Muscle layer of colon (tissue), 2 donors: ENCODE measurements at regions not wholly inside any gene's neighbourhood (a gene's known extent, or its start where the extent isn't known, plus 50 kb on each side); places are given as distances from the start of the nearest gene placed in this dataset.

Experiments
- H3K27ac ChIP-seq: one replicate; pipeline ENCODE4 v1.7.0; 2013; ENCODE audit warnings: low read depth, mild to moderate bottlenecking, low read length, moderate library complexity
- H3K27me3 ChIP-seq, 2 donors: one replicate each; pipeline ENCODE4 v1.7.0; 2013; ENCODE audit warnings: low read length in 2 of 2, mild to moderate bottlenecking in 2 of 2; ENCODE audit not compliant: insufficient read depth in 2 of 2, control insufficient read depth in 1 of 2
- H3K36me3 ChIP-seq: one replicate; pipeline ENCODE4 v1.7.0; 2013; ENCODE audit warnings: mild to moderate bottlenecking, low read length; ENCODE audit not compliant: insufficient read depth
- H3K4me1 ChIP-seq: one replicate; pipeline ENCODE4 v1.7.0; 2013; ENCODE audit warnings: mild to moderate bottlenecking, low read length; ENCODE audit not compliant: insufficient read depth
- H3K4me3 ChIP-seq, 2 donors: one replicate each; pipeline ENCODE4 v1.7.0; 2013; ENCODE audit warnings: low read length in 2 of 2, low read depth in 1 of 2, mild to moderate bottlenecking in 1 of 2, moderate library complexity in 1 of 2
- H3K9ac ChIP-seq: one replicate; pipeline ENCODE4 v1.7.0; 2013; ENCODE audit warnings: low read length
- H3K9me3 ChIP-seq: one replicate; pipeline ENCODE4 v1.7.0; 2013; ENCODE audit warnings: mild to moderate bottlenecking, low read length
- donor health status: abdominal sarcoma.
- donor health status: Adenocarcinoma of cecum.

- Histone ChIP-seq H3K36me3 (no peaks in the 10 kb centered on the region), H3K4me1 (no peaks in the 10 kb centered on the region), H3K27me3 (no peaks in the 10 kb centered on the region), H3K9me3 (no peaks in the 10 kb centered on the region), H3K9ac (no peak overlapping the region), H3K4me3 (no peak overlapping the region), H3K27ac (no peak overlapping the region)
Observed at GRCh38 chr1:55597910-55598309, 382.7 kb upstream of the USP24 start.

- Histone ChIP-seq H3K4me1 (no peaks in the 10 kb centered on the region), H3K27ac (no peak overlapping the region), H3K4me3 (no peak overlapping the region), H3K9me3 (no peaks in the 10 kb centered on the region), H3K9ac (no peak overlapping the region), H3K27me3 (no peaks in the 10 kb centered on the region), H3K36me3 (no peaks in the 10 kb centered on the region)
Observed at GRCh38 chr1:55594701-55595100, 379.5 kb upstream of the USP24 start.

- Histone ChIP-seq H3K9ac (no peak overlapping the region), H3K4me1 (no peaks in the 10 kb centered on the region), H3K36me3 (no peaks in the 10 kb centered on the region), H3K27me3 (no peaks in the 10 kb centered on the region), H3K27ac (no peak overlapping the region), H3K9me3 (no peaks in the 10 kb centered on the region), H3K4me3 (no peak overlapping the region)
Observed at GRCh38 chr1:55593298-55593697, 378.1 kb upstream of the USP24 start.

- Histone ChIP-seq H3K27ac (no peak overlapping the region), H3K9ac (no peak overlapping the region), H3K4me1 (no peaks in the 10 kb centered on the region), H3K4me3 (no peak overlapping the region), H3K27me3 (no peaks in the 10 kb centered on the region), H3K9me3 (no peaks in the 10 kb centered on the region), H3K36me3 (no peaks in the 10 kb centered on the region)
Observed at GRCh38 chr1:55592122-55592521, 377.0 kb upstream of the USP24 start.

- no peak overlapping the region for H3K4me3 ChIP-seq
- H3K27me3 ChIP-seq = no peaks in the 10 kb centered on the region
- H3K4me1 ChIP-seq = peaks cover 16% of the 10 kb centered on the region
- no peaks in the 10 kb centered on the region for H3K36me3 ChIP-seq
- no peaks in the 10 kb centered on the region for H3K9me3 ChIP-seq
- H3K27ac ChIP-seq = no peak overlapping the region
- H3K9ac ChIP-seq = no peak overlapping the region
Observed at GRCh38 chr1:55589671-55590297, 374.6 kb upstream of the USP24 start.

GRCh38 chr1:55588309-55588708 lies 373.1 kb upstream of the USP24 start:
- Histone ChIP-seq H3K9me3 (no peaks in the 10 kb centered on the region), H3K4me3 (no peak overlapping the region), H3K27ac (no peak overlapping the region), H3K36me3 (no peaks in the 10 kb centered on the region), H3K4me1 (peaks cover 23% of the 10 kb centered on the region), H3K27me3 (no peaks in the 10 kb centered on the region), H3K9ac (no peak overlapping the region)

- no peak overlapping the region for H3K27ac ChIP-seq
- H3K36me3 ChIP-seq = no peaks in the 10 kb centered on the region
- H3K9ac ChIP-seq = no peak overlapping the region
- H3K4me1 ChIP-seq = peaks cover 23% of the 10 kb centered on the region
- no peak overlapping the region for H3K4me3 ChIP-seq
- no peaks in the 10 kb centered on the region for H3K9me3 ChIP-seq
- no peaks in the 10 kb centered on the region for H3K27me3 ChIP-seq
Observed at GRCh38 chr1:55586771-55587170, 371.6 kb upstream of the USP24 start.

GRCh38 chr1:55585402-55585792 lies 370.2 kb upstream of the USP24 start:
- no peak overlapping the region for H3K4me3 ChIP-seq
- H3K4me1 ChIP-seq = peaks cover 31% of the 10 kb centered on the region
- no peaks in the 10 kb centered on the region for H3K36me3 ChIP-seq
- H3K27ac ChIP-seq = no peak overlapping the region
- no peaks in the 10 kb centered on the region for H3K27me3 ChIP-seq
- H3K9ac ChIP-seq = no peak overlapping the region
- no peaks in the 10 kb centered on the region for H3K9me3 ChIP-seq

GRCh38 chr1:55584526-55585401 lies 369.6 kb upstream of the USP24 start:
- Histone ChIP-seq H3K4me3 (no peak overlapping the region), H3K27me3 (no peaks in the 10 kb centered on the region), H3K36me3 (no peaks in the 10 kb centered on the region), H3K4me1 (peaks cover 33% of the 10 kb centered on the region), H3K27ac (no peak overlapping the region), H3K9me3 (no peaks in the 10 kb centered on the region), H3K9ac (no peak overlapping the region)

GRCh38 chr1:55582084-55582483 lies 366.9 kb upstream of the USP24 start:
- no peaks in the 10 kb centered on the region for H3K9me3 ChIP-seq
- H3K9ac ChIP-seq = no peak overlapping the region
- peaks cover 33% of the 10 kb centered on the region for H3K4me1 ChIP-seq
- H3K4me3 ChIP-seq = no peak overlapping the region
- no peaks in the 10 kb centered on the region for H3K36me3 ChIP-seq
- H3K27ac ChIP-seq = no peak overlapping the region
- no peaks in the 10 kb centered on the region for H3K27me3 ChIP-seq

- Histone ChIP-seq H3K9ac (no peak overlapping the region), H3K4me3 (no peak overlapping the region), H3K9me3 (no peaks in the 10 kb centered on the region), H3K36me3 (no peaks in the 10 kb centered on the region), H3K27ac (peak overlapping the region; percentile 39), H3K4me1 (peaks cover 30% of the 10 kb centered on the region), H3K27me3 (no peaks in the 10 kb centered on the region)
Observed at GRCh38 chr1:55580845-55581332, 365.7 kb upstream of the USP24 start.
